ENCODE measurements at regions not wholly inside any gene's neighbourhood (a gene's known extent, or its start where the extent isn't known, plus 50 kb on each side); places are given as distances from the start of the nearest gene placed in this dataset.
A peak's percentile ranks its signal among the peaks of the same experiment; 100 is the strongest.

DNA sequence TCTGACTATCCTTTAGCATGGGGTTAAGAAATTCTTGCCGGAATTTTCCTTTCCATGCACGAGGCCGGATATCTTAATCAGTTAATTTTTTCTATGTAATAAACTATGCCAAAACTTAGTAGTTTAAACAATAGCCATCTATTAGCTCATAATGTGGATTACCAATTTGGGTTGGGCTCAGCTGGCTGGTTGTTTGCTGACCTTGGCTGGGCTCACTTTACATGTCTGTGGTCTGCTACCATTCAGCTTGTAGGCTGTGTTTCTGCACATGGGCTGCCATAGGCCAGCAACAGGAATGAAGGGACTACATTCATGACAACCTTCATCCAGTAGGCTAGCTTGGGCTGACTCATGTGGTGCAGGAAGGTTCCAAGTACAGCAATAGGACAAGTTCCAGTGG is 56.0 kb upstream of the NTPCR start:
- Mint-ChIP-seq H3K27ac (peak overlapping the region; percentile 69), H3K27me3 (ENCODE audit: low read depth) (no peaks in the 10 kb centered on the region), H3K36me3 (peaks cover 9% of the 10 kb centered on the region), H3K9me3 (peaks cover 20% of the 10 kb centered on the region), H3K4me1 (peaks cover 13% of the 10 kb centered on the region), H3K4me3 (no peak overlapping the region)
- no peak for TF ChIP-seq CTCF (IDR thresholded peaks at IDR 0.05; ENCODE audit: unreplicated experiment)
- DNase-seq (ENCODE audit: low spot score in 2 of 2, unreplicated experiment in 2 of 2): peak in 1 of 2 experiments; percentile 25

DNA sequence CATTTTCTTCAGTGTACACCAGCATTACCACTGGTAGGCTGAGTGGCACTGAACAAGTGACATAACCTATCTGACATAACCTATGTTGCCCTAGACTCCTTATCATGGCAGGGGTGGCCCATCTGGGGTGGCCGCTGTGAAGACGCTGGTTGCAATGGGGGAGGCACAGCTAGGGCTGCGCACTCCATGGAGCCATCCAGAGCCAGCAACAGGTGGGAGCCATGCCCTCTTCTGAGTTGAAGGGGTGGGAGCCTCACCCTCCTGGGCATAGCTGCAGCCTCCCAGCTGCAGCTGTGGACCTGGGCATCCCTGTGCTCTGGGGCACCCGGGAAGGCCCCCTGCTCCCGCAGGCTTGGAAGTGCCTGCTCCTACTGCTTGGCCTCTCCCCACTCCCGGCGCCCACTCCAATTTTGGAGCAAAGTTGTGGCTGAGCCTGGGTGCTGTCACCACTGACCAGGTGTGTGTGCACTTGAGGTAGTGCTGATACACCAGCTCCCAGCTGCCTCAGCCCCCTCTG is 52.4 kb upstream of the NTPCR start:
- peaks cover 41% of the 10 kb centered on the region for H3K4me1 Mint-ChIP-seq
- peaks cover 5% of the 10 kb centered on the region for H3K36me3 Mint-ChIP-seq
- peak overlapping the region; percentile 1 for H3K27ac Mint-ChIP-seq
- no peaks in the 10 kb centered on the region for H3K27me3 Mint-ChIP-seq (ENCODE audit: low read depth)
- H3K4me3 Mint-ChIP-seq: no peak overlapping the region
- peak in 1 of 2 experiments; percentile 37 for DNase-seq (ENCODE audit: low spot score in 2 of 2, unreplicated experiment in 2 of 2)
- H3K9me3 Mint-ChIP-seq: peaks cover 12% of the 10 kb centered on the region
- TF ChIP-seq CTCF (IDR thresholded peaks at IDR 0.05; ENCODE audit: unreplicated experiment): no peak

- peaks cover 8% of the 10 kb centered on the region for H3K9me3 Mint-ChIP-seq
- H3K4me3 Mint-ChIP-seq: no peak overlapping the region
- DNase-seq (ENCODE audit: low spot score in 2 of 2, unreplicated experiment in 2 of 2): peak in 1 of 2 experiments; percentile 20
- peaks cover 37% of the 10 kb centered on the region for H3K4me1 Mint-ChIP-seq
- H3K36me3 Mint-ChIP-seq: peaks cover 5% of the 10 kb centered on the region
- no peak overlapping the region for H3K27ac Mint-ChIP-seq
- TF ChIP-seq CTCF (IDR thresholded peaks at IDR 0.05; ENCODE audit: unreplicated experiment): no peak
- no peaks in the 10 kb centered on the region for H3K27me3 Mint-ChIP-seq (ENCODE audit: low read depth)
Measured at GRCh38 chr1:232899268-232899667, 51.1 kb upstream of the NTPCR start.

- H3K36me3 Mint-ChIP-seq: peaks cover 2% of the 10 kb centered on the region
- no peaks in the 10 kb centered on the region for H3K27me3 Mint-ChIP-seq (ENCODE audit: low read depth)
- H3K27ac Mint-ChIP-seq: peak overlapping the region; percentile 70
Measured at GRCh38 chr1:232899839-232900238, 50.6 kb upstream of the NTPCR start.

More at GRCh38 chr1:232899839-232900238, 50.6 kb upstream of the NTPCR start:
- no peak for TF ChIP-seq CTCF (IDR thresholded peaks at IDR 0.05; ENCODE audit: unreplicated experiment)
- peaks cover 41% of the 10 kb centered on the region for H3K4me1 Mint-ChIP-seq
- peak in 1 of 2 experiments; percentile 19 for DNase-seq (ENCODE audit: low spot score in 2 of 2, unreplicated experiment in 2 of 2)
- peaks cover 5% of the 10 kb centered on the region for H3K9me3 Mint-ChIP-seq
- no peak overlapping the region for H3K4me3 Mint-ChIP-seq
